ENCODE measurements at regions not wholly inside any gene's neighbourhood (a gene's known extent, or its start where the extent isn't known, plus 50 kb on each side); places are given as distances from the start of the nearest gene placed in this dataset.

DNA sequence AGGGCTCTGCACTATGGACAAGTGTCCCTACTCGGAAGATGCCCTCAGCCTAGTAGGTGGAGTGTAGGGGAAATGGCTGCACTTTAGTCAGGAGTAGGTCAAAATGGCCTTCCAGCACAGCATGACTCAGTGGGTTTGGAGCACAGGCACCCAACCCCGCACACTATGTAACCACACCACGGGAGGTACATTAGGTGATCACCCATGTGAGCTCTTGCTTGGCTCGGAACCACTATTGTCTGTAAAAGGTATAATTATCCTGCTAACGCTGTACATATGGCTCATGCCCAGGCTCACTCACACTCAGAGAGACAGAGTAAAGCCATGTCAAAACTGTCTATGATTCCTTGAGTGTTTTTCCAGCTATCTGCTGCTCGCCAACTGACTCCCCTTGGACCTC lies 156.9 kb upstream of the DACH1 start:
- Mint-ChIP-seq H3K9me3 (peaks cover 8% of the 10 kb centered on the region), H3K36me3 (no peaks in the 10 kb centered on the region), H3K4me1 (no peaks in the 10 kb centered on the region), H3K4me3 (no peak overlapping the region), H3K27ac (no peak overlapping the region)
- ATAC-seq = no peak
- DNase-seq (ENCODE audit: low spot score in 2 of 2) = no peak

DNA sequence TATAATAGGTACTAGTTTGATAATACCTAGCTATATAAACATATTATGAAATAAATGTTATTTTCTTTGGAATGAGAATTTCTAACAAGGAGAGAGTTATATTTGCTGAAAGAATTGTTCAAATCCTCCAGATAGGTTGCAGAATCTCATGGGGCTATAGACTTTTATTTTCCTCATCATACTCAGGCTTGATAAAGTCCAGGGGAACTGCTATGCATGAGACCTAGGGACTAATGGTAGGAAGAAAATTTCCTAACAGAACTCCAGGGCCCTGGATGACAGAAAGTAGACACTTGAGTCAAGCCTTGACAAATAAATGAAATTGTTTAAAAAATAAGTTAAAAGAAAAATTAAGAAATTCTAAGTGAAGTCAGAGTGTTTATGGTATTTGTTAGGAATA lies 138.5 kb upstream of the DACH1 start:
- no peak for DNase-seq (ENCODE audit: low spot score in 2 of 2)
- Mint-ChIP-seq H3K36me3 (no peaks in the 10 kb centered on the region), H3K9me3 (peaks cover 12% of the 10 kb centered on the region), H3K4me3 (no peak overlapping the region), H3K4me1 (no peaks in the 10 kb centered on the region), H3K27ac (no peak overlapping the region)
- ATAC-seq = no peak

DNA sequence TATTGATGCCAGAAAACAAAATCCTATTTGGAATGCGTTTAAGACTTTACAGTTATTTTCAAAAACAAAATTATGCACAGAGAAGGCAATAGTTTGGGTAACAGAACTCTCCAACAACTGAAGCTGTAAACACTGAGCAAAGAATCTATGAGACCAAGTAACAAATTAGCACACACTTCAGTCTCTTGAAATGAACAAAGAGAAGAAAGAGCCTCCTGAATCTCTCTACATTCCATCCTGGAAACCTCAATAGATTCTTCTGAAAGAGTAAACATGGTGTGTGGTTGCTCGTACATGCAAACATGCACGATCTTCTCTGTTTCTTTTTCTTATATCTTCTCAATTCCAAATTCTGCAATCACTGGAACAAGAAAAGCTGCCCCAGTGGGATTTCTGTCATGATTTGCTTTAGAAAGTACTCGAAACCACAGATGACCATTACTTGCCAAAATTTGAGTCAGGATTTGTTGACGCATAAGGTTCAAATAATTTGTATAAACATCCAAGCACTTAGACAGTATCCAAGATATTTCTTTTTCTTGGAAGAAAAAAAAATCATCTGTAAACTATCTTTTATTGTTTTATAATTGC lies 137.9 kb upstream of the DACH1 start:
- Mint-ChIP-seq H3K27ac (no peak overlapping the region), H3K36me3 (no peaks in the 10 kb centered on the region), H3K4me1 (no peaks in the 10 kb centered on the region), H3K9me3 (peaks cover 13% of the 10 kb centered on the region), H3K4me3 (no peak overlapping the region)
- ATAC-seq (no peak), DNase-seq (ENCODE audit: low spot score in 2 of 2) (no peak)

DNA sequence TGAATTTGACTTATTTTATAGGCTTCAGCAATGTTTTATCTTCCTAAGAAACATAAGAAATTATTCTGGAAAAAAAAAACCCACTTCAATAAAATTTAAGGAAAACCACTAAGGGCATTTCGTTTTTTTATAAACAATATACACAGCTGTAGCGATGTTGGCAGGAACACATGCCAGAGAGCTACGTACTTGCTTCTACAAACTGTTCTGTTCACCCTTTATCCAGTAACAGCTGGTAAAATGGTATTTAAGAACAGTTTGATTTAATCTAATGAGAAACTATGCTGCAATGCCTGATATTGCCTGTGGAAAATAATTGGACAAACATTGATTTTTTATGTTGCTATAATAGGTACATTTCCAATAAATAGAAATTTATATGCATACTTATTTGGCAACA lies 137.2 kb upstream of the DACH1 start:
- Mint-ChIP-seq H3K27ac (no peak overlapping the region), H3K9me3 (peaks cover 14% of the 10 kb centered on the region), H3K4me1 (no peaks in the 10 kb centered on the region), H3K36me3 (no peaks in the 10 kb centered on the region), H3K4me3 (no peak overlapping the region)
- DNase-seq (ENCODE audit: low spot score in 2 of 2) (no peak), ATAC-seq (no peak)

DNA sequence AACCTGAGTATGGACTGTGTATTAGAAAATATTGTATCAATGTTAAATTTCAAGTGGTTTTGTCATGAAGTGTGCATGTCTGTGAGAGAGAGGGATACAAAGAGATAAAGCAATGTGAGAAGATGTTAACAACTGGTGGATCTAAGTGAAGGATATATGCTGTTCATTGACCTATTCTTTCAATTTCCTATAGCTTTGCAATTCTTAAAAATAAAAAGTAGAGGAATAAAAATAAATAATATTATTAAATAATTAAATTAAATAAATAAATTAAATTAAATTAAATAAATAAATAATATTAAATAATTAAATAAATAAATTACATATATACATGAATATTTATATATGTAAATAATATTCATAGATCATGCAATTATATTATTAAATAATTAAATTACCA lies 131.2 kb upstream of the DACH1 start:
- no peak for DNase-seq (ENCODE audit: low spot score in 2 of 2)
- no peak for ATAC-seq
- H3K9me3 Mint-ChIP-seq = peaks cover 23% of the 10 kb centered on the region
- H3K36me3 Mint-ChIP-seq = no peaks in the 10 kb centered on the region
- no peak overlapping the region for H3K27ac Mint-ChIP-seq
- no peaks in the 10 kb centered on the region for H3K4me1 Mint-ChIP-seq
- no peak overlapping the region for H3K4me3 Mint-ChIP-seq

DNA sequence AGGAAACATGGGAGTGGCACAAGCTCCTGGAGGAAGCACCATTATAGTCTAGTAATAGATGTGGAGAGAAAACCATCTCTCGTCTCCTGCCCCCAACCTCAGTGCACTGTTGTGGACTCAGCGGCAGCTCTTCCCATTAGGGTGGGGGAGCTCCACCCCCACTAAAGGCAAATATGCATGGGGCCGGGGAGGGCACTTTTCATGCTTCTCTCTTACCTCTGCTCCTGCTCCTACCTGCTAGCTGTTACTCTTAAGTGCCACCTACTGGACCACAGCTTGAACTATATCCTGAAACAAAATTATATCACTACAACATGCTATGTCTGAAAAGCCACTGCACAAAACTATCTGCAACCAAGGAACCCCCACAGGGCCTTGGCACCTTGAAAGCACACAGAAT lies 112.6 kb upstream of the DACH1 start:
- no peak for ATAC-seq
- no peaks in the 10 kb centered on the region for H3K4me1 Mint-ChIP-seq
- peaks cover 17% of the 10 kb centered on the region for H3K9me3 Mint-ChIP-seq
- H3K27ac Mint-ChIP-seq = no peak overlapping the region
- H3K4me3 Mint-ChIP-seq = no peak overlapping the region
- no peaks in the 10 kb centered on the region for H3K36me3 Mint-ChIP-seq
- no peak for DNase-seq (ENCODE audit: low spot score in 2 of 2)

DNA sequence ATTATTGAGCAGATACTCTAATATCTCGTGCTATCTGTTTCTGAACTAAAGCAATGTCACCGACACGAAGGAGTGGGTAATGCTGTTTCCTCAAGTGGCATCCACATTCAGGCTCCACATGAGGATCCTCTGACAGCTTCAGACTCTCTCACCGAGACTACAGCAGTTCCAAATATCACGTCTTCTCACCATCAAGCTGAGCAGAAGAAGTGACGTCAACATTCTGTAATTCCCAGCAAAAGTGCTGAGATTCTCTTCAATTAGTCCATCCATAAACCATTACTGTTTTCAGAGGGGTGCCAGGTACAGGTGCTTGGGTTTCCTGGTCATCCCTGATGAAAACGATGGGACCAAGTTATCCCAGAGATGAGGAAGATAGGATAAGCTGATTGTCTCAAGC lies 110.0 kb upstream of the DACH1 start:
- H3K9me3 Mint-ChIP-seq = peaks cover 13% of the 10 kb centered on the region
- no peak overlapping the region for H3K4me3 Mint-ChIP-seq
- no peak for DNase-seq (ENCODE audit: low spot score in 2 of 2)
- H3K36me3 Mint-ChIP-seq = no peaks in the 10 kb centered on the region
- no peak overlapping the region for H3K27ac Mint-ChIP-seq
- no peak for ATAC-seq
- H3K4me1 Mint-ChIP-seq = no peaks in the 10 kb centered on the region

DNA sequence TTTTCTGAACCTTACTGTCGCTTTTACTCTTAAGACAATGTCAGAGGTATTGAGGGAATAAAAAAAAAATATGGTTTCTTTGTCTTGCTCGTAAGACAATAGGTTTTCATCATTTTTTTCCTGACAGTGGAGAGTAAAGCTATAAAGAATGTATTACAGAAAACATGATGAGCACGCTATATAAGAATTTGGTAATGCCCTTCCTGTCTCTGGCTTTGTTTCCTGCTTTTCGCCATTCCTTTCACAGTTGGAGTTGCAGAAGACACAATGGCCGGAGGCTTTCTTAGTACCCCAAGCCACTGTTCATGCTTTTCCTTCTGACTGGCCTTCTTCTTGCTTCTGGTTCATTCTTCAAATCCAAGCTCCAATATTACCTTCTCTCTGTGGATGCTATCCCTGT lies 101.0 kb upstream of the DACH1 start:
- Mint-ChIP-seq H3K4me3 (no peak overlapping the region), H3K27ac (no peak overlapping the region)
- ATAC-seq = no peak

DNA sequence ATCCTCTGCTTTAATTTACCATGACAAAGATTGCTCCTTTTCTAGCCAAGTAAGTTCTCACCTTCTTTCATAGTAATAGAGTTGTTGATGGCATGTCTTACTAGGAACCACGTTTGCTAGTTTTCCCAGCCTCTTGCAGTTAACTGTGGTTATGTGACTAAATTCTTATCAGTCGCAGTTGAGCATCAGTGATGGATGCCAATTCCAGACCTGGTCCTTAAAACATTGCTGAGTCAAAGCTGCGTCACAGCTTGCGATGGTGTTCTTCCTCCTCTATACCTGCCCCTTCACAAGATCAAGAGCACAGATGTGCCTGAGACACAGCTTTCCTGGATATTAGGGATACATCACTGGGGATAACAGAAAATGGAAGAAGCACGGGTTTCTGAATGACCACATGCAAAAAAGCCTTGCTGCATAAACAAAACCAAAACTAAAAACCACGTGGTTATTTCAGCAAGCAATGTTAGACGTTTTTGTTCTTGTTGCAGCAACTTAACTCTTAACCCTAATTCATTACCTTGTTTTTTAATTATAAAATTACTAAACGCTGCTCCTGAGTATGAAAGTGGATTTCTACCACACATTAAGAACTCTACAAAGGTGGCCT lies 97.6 kb upstream of the DACH1 start:
- no peaks in the 10 kb centered on the region for H3K4me1 Mint-ChIP-seq
- H3K4me3 Mint-ChIP-seq = no peak overlapping the region
- no peak for DNase-seq (ENCODE audit: low spot score in 2 of 2)
- no peak overlapping the region for H3K27ac Mint-ChIP-seq
- H3K9me3 Mint-ChIP-seq = peaks cover 8% of the 10 kb centered on the region
- ATAC-seq = no peak
- H3K36me3 Mint-ChIP-seq = no peaks in the 10 kb centered on the region

More for the DNA sequence above, 101.0 kb upstream of the DACH1 start:
- Mint-ChIP-seq H3K4me1 (no peaks in the 10 kb centered on the region), H3K36me3 (no peaks in the 10 kb centered on the region), H3K9me3 (peaks cover 12% of the 10 kb centered on the region)
- no peak for DNase-seq (ENCODE audit: low spot score in 2 of 2)

DNA sequence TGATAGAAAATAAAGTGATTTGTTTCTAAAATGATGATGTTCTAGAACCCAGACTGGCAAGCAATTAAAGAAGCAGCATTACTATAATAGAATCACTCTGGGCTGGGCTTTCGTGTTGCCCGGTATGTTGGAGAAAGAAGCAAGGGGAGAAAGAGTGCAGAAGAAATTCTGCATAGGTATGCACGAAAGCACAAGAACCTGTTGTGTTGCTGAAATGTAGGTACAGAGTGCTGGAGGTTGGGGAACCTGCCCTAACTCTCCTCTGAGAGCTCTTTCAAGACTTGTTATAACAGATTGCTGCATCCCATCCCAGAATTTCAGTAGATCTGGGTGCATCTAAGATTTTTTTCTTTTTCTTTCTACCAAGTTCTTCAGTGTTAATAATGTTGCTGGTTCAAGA lies 95.7 kb upstream of the DACH1 start:
- no peak overlapping the region for H3K4me3 Mint-ChIP-seq

DNA sequence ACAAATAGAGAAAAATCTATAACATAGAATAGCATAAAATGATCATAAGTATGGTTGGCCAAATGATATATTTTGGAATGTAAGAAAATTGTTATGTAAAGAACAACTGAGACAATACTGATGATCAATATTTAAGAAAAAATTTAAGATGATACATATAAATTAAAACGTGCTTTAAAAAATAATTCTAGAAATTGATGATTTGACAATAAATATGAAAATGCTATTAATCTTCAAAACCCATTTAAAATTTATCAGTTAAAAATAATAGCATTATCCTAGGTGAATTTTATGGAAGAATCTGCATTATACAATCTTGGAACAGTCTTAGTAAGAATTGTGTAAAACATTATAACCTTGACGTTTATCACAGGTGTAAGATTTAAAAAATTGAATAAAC lies 95.1 kb upstream of the DACH1 start:
- no peaks in the 10 kb centered on the region for H3K36me3 Mint-ChIP-seq
- H3K27ac Mint-ChIP-seq = no peak overlapping the region
- DNase-seq (ENCODE audit: low spot score in 2 of 2) (no peak), ATAC-seq (no peak)
- H3K9me3 Mint-ChIP-seq = peaks cover 3% of the 10 kb centered on the region
- H3K4me1 Mint-ChIP-seq = no peaks in the 10 kb centered on the region
- H3K4me3 Mint-ChIP-seq = no peak overlapping the region

More for the DNA sequence above, 95.7 kb upstream of the DACH1 start:
- no peaks in the 10 kb centered on the region for H3K4me1 Mint-ChIP-seq
- ATAC-seq = no peak
- H3K27ac Mint-ChIP-seq = no peak overlapping the region
- DNase-seq (ENCODE audit: low spot score in 2 of 2) = no peak
- peaks cover 3% of the 10 kb centered on the region for H3K9me3 Mint-ChIP-seq
- no peaks in the 10 kb centered on the region for H3K36me3 Mint-ChIP-seq

DNA sequence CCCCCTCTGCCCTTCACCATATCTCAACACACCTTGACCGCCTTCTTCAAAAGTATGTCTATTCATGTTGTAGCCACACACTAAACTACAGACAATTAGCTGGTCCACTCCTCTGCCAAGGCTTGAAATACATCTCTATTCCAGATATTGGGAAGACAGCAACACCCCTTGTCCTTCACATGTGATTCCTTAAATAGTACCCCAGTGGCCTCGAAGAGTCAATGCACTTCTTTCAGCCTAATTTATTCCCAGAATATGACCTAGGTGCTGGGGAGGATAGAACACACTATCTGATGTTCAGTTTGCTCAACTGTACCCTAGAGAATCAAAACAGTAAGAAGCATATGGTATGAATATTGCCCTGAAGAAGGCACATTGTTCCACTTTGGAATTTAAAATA lies 82.4 kb upstream of the DACH1 start:
- ATAC-seq = no peak

DNA sequence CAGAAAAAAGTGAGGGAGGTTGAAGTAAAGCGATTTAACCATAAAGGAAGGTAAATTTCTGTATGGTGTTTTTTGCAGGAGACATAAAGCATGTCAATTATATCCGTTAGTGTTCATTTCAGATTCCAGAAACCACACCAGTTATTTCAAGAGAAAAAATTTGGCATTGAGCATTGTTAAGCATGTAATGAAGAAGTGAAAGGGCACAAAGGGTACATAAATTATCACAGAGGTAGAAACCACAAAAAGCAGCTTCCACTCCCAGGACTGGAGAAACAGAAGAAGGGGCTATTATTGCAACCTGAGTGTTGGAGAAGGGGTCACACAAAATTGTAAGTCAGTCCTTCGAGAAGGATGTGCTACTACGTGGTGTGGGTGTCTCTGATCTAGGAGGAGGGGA lies 72.2 kb upstream of the DACH1 start:
- H3K4me1 Mint-ChIP-seq = no peaks in the 10 kb centered on the region
- peaks cover 17% of the 10 kb centered on the region for H3K9me3 Mint-ChIP-seq
- no peak for ATAC-seq
- H3K4me3 Mint-ChIP-seq = no peak overlapping the region
- H3K36me3 Mint-ChIP-seq = no peaks in the 10 kb centered on the region
- no peak for DNase-seq (ENCODE audit: low spot score in 2 of 2)
- H3K27ac Mint-ChIP-seq = no peak overlapping the region

More for the DNA sequence above, 82.4 kb upstream of the DACH1 start:
- Mint-ChIP-seq H3K36me3 (no peaks in the 10 kb centered on the region), H3K4me1 (no peaks in the 10 kb centered on the region), H3K9me3 (peaks cover 11% of the 10 kb centered on the region), H3K27ac (no peak overlapping the region), H3K4me3 (no peak overlapping the region)
- no peak for DNase-seq (ENCODE audit: low spot score in 2 of 2)

DNA sequence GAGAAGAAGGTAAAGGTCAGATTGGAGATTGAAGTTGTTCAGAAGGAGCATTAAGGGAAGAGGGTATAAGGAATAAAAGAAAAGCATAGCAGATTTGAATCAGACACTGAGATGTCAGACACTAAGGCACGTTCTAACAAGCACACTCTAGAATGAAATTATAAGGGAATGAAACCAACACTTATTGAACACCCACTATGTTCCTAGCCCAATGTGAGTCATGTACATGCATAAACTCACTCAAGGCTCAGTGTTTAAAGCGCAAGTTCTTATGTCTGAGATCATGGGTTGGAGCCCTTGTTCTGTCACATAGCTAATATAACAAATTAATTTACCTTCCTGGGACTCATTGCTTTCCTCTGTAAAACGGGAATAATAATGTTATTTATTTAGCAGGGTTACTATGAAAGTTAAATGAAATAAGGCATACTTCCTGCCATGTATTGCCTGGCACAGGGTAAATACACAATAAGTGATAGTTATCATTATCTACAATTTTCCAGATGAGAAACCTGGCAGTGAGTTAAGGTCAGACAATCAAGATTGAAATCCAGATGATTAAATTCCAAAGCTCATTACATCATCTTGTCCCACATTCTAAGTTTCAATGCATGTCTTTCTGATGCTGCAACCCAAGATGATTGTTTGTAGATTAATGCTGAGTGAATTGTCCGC lies 68.3 kb upstream of the DACH1 start:
- Mint-ChIP-seq H3K27ac (no peak overlapping the region), H3K36me3 (no peaks in the 10 kb centered on the region), H3K4me1 (no peaks in the 10 kb centered on the region), H3K4me3 (no peak overlapping the region), H3K9me3 (peaks cover 9% of the 10 kb centered on the region)
- ATAC-seq (no peak), DNase-seq (ENCODE audit: low spot score in 2 of 2) (no peak)

DNA sequence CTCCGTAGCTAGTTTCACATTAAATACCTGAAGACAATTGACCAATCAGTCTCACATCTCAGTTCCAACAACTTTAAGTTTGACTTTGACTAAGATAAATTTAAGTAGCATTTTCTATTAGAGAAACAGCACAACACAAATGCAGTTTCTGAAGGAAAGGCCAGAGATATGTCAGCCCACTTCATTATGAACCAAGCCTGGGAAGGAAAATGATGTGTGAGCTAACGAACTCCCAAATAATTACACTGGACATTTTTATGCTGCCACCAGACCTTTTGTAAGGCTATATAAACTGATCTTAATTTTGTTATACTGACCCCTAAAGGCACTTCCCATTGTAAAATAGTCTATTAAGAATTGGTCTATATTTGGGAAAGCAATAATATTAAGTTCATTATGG lies 57.9 kb upstream of the DACH1 start:
- H3K4me1 Mint-ChIP-seq = no peaks in the 10 kb centered on the region
- H3K36me3 Mint-ChIP-seq = no peaks in the 10 kb centered on the region
- H3K9me3 Mint-ChIP-seq = no peaks in the 10 kb centered on the region
- H3K4me3 Mint-ChIP-seq = no peak overlapping the region
- no peak overlapping the region for H3K27ac Mint-ChIP-seq
- ATAC-seq (no peak), DNase-seq (ENCODE audit: low spot score in 2 of 2) (no peak)

DNA sequence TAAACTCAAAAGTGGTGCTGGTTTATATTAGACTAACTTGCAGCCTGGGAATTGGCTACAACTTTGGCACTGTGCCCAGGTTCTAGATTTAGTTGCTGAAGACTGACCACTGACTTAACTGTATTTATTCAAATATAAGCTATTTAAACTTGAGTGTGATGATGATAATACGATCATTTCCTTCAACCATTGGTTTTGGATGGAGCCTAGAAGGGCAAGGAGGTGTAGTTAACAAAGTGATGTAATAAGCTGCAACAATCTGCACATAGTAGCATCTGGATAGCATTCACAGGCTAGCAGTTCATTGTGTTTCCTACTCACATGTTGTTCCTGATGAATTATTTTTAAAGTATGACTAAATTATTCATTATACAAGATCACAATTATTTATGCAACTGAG lies 55.2 kb upstream of the DACH1 start:
- H3K4me3 Mint-ChIP-seq = no peak overlapping the region
- no peaks in the 10 kb centered on the region for H3K4me1 Mint-ChIP-seq
- H3K27ac Mint-ChIP-seq = no peak overlapping the region
- DNase-seq (ENCODE audit: low spot score in 2 of 2) (no peak), ATAC-seq (no peak)
- peaks cover 2% of the 10 kb centered on the region for H3K9me3 Mint-ChIP-seq
- H3K36me3 Mint-ChIP-seq = no peaks in the 10 kb centered on the region

Measured in stimulated activated effector memory CD8-positive, alpha-beta T cell treated with anti-CD3 and anti-CD28 coated beads, Interleukin-12 subunit alpha, Interleukin-12 subunit beta, amount 100 ng/mL, for 72 hours (primary cell).